ENCODE measurements at regions not wholly inside any gene's neighbourhood (a gene's known extent, or its start where the extent isn't known, plus 50 kb on each side); places are given as distances from the start of the nearest gene placed in this dataset.

DNA sequence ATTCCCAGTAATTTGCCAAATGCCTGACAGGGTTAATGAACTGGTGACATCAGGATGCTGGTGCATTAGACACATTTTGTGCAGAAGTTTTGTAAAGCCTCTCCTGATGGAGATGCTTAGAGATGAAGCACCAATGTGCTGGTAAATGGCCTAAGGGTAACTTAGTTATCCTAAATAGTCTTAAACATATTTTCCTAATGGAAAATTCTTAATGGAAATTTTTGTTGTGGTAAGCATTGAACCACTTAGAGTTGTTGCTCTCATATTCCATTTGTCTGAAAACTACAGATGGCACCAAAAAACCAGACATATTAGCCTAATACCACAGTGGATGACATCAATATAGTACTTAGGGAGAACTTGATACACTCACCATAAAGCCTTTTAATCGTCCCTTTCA lies 154.5 kb upstream of the ANK2 start:
- 67 to 68% methylated on average over 1 of the region's 1 CpG for WGBS, 2 donors
- H3K9me3 ChIP-seq: no peaks in the 10 kb centered on the region

DNA sequence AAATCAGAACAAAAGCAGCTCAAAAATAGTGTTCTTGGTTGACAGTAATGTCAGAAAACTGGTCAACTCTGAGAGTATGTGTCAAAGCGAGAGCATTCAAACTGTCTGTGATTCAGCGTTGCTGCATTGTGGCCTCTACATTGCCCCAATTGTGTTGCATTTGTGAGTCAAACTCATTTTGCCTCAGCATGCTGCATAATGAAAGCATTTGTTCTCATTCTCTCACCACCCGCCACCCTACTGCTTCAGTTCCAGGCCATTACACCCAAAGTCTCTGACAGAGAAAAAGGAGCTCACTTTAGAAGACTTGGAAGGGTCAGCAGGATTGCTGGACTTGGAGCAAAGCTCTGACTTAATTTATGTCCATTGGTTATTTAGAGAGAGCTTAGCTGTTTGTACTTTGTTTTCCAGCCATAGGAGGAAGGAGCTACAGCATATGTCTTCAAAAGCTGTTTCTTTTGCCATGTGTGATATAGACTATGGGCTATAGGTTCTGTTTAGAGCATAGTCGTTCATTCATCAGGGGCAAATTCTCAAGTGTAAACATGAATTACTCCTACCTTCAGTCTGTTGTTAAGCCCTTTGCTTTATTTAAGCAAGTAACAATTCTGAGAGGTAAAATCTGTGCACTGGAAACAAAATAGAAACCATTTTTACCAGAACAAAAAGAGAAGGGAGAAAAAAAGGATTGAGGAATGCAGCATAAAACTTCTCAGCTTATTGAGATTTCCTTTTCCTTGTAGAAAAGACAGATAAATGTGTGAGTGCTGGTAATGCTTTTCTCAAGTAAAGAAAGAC lies 153.4 kb upstream of the ANK2 start:
- Histone ChIP-seq H3K27ac (peak overlapping the region in 3 of 4 donors; percentile 36 to 73 (median 52)), H3K36me3 (no peaks in the 10 kb centered on the region), H3K9me3 (no peaks in the 10 kb centered on the region), H3K27me3 (no peaks in the 10 kb centered on the region), H3K4me1 (peaks cover 0 to 26% (median 0%) of the 10 kb centered on the region in 4 donors), H3K4me3 (no peak overlapping the region)
- DNase-seq (ENCODE audit: low spot score in 2 of 2): no peak
- TF ChIP-seq, protein P1, sequence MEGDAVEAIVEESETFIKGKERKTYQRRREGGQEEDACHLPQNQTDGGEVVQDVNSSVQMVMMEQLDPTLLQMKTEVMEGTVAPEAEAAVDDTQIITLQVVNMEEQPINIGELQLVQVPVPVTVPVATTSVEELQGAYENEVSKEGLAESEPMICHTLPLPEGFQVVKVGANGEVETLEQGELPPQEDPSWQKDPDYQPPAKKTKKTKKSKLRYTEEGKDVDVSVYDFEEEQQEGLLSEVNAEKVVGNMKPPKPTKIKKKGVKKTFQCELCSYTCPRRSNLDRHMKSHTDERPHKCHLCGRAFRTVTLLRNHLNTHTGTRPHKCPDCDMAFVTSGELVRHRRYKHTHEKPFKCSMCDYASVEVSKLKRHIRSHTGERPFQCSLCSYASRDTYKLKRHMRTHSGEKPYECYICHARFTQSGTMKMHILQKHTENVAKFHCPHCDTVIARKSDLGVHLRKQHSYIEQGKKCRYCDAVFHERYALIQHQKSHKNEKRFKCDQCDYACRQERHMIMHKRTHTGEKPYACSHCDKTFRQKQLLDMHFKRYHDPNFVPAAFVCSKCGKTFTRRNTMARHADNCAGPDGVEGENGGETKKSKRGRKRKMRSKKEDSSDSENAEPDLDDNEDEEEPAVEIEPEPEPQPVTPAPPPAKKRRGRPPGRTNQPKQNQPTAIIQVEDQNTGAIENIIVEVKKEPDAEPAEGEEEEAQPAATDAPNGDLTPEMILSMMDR (IDR thresholded peaks at IDR 0.05): no peak
- TF ChIP-seq EP300 (IDR thresholded peaks at IDR 0.05): peak in 1 of 2 donors; percentile 57
- no peak for TF ChIP-seq POLR2A (IDR thresholded peaks at IDR 0.05)
- 32 to 38% methylated on average over 4 of the region's 4 CpGs for WGBS, 2 donors

More for the DNA sequence above, 154.5 kb upstream of the ANK2 start:
- H3K27ac ChIP-seq: no peak overlapping the region
- no peaks in the 10 kb centered on the region for H3K36me3 ChIP-seq
- DNase-seq (ENCODE audit: low spot score in 2 of 2): no peak
- no peaks in the 10 kb centered on the region for H3K27me3 ChIP-seq
- TF ChIP-seq EP300 (IDR thresholded peaks at IDR 0.05) (no peak), POLR2A (IDR thresholded peaks at IDR 0.05) (no peak)
- TF ChIP-seq, protein P1 (IDR thresholded peaks at IDR 0.05): no peak
- no peak overlapping the region for H3K4me3 ChIP-seq
- H3K4me1 ChIP-seq: peaks cover 0 to 29% (median 0%) of the 10 kb centered on the region in 4 donors

DNA sequence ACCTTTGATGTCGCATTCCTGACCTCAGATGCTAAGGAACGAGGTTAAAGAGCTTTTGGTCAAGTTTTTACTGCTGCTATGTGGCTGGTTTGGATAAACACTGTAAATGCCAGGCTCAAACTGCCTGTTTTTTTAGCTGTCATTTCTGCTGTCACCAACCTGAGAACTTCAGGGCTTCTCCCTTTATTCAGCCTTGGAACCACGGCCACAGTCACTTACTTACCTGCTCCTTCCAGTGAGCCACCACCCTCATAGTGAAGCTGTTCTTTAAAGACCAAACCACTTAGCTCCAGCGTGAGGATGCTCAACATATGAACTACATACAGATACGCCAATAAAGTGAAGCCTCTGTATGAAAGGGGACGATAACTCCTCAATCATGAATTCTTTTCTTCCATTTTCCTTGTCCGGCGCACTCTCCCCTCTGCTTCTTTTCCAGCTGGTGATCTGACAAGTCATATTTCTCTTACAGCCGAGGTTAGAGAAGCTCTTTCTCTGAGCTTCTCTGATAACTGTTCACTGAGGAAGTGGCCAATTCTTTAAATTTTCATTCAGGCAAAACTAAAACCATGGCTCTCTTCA lies 152.8 kb upstream of the ANK2 start:
- H3K9me3 ChIP-seq: no peaks in the 10 kb centered on the region
- H3K27ac ChIP-seq: peak overlapping the region in 3 of 4 donors; percentile 36 to 73 (median 52)
- no peaks in the 10 kb centered on the region for H3K36me3 ChIP-seq
- no peaks in the 10 kb centered on the region for H3K27me3 ChIP-seq
- DNase-seq (ENCODE audit: low spot score in 2 of 2): no peak
- TF ChIP-seq EP300 (IDR thresholded peaks at IDR 0.05): no peak
- TF ChIP-seq, protein P1 (IDR thresholded peaks at IDR 0.05): no peak
- no peak for TF ChIP-seq POLR2A (IDR thresholded peaks at IDR 0.05)
- 48 to 53% methylated on average over 9 of the region's 9 CpGs for WGBS, 2 donors
- H3K4me1 ChIP-seq: peaks cover 0 to 26% (median 0%) of the 10 kb centered on the region in 4 donors
- no peak overlapping the region for H3K4me3 ChIP-seq

DNA sequence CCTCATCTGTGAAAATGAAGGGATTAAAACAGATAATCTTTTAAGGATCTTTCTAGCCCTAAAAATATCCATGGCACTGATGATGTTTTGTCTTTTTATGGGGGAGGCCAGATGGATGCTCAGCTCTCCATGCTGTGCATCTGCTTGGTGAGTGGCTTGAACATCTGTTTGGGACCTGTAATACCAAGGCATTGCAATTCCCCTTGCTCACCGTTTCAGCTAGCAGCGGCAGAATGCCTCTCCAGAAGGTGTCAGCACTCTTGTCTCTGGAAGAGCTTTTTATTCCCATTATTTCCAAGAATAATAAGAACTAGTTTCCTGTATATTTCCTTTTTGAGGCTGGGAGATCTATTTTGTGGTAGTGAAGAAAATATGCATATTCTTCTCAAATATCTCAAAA lies 151.9 kb upstream of the ANK2 start:
- no peak overlapping the region for H3K4me3 ChIP-seq
- no peaks in the 10 kb centered on the region for H3K27me3 ChIP-seq
- TF ChIP-seq, protein P1 (IDR thresholded peaks at IDR 0.05): no peak
- TF ChIP-seq POLR2A (IDR thresholded peaks at IDR 0.05) (no peak), EP300 (IDR thresholded peaks at IDR 0.05) (no peak)
- no peak for DNase-seq (ENCODE audit: low spot score in 2 of 2)
- H3K4me1 ChIP-seq: peaks cover 0 to 26% (median 0%) of the 10 kb centered on the region in 4 donors
- no peaks in the 10 kb centered on the region for H3K36me3 ChIP-seq
- peak overlapping the region in 1 of 4 donors; percentile 36 for H3K27ac ChIP-seq
- WGBS, 2 donors: 49 to 67% methylated on average over 2 of the region's 2 CpGs
- H3K9me3 ChIP-seq: no peaks in the 10 kb centered on the region
